Lung (tissue), 11 donors: ENCODE measurements at regions not wholly inside any gene's neighbourhood (a gene's known extent, or its start where the extent isn't known, plus 50 kb on each side); places are given as distances from the start of the nearest gene placed in this dataset.

Source experiments
- ATAC-seq: fragments of 200-7000 bp; cut with Tn5 transposase; one replicate; pipeline ENCODE4 v1.9.1; 2020; ENCODE audit warnings: moderate number of reproducible peaks; ENCODE audit not compliant: insufficient read depth, low FRiP score
- DNase-seq, 3 donors: peaks; one replicate each; pipeline ENCODE4 v3.0.0-alpha.2; 2013 to 2017
- H3K27ac ChIP-seq, 2 donors: one replicate each; pipeline ENCODE4 v1.5.1; 2013; ENCODE audit warnings: mild to moderate bottlenecking in 2 of 2, moderate library complexity in 2 of 2, control low read depth in 1 of 2, inconsistent platforms in 1 of 2, low read depth in 1 of 2, low read length in 1 of 2
- H3K27me3 ChIP-seq, 3 donors: one replicate each; pipeline ENCODE4 v1.5.1; 2013; ENCODE audit warnings: low read length in 2 of 3; ENCODE audit not compliant: control insufficient read depth in 3 of 3, insufficient read depth in 3 of 3
- H3K36me3 ChIP-seq, 4 donors: one replicate each; pipeline ENCODE4 v1.5.1; 2013; ENCODE audit warnings: low read length in 4 of 4, mild to moderate bottlenecking in 1 of 4, moderate library complexity in 1 of 4; ENCODE audit not compliant: control insufficient read depth in 4 of 4, insufficient read depth in 4 of 4
- H3K4me1 ChIP-seq, 5 donors: one replicate each; pipeline ENCODE4 v1.5.1; 2013; ENCODE audit warnings: low read length in 5 of 5, mild to moderate bottlenecking in 2 of 5, moderate library complexity in 1 of 5; ENCODE audit not compliant: control insufficient read depth in 5 of 5, insufficient read depth in 5 of 5
- H3K4me3 ChIP-seq: one replicate; pipeline ENCODE4 v1.5.1; 2013; ENCODE audit warnings: mild to moderate bottlenecking, control low read depth, moderate library complexity
- H3K9ac ChIP-seq, 2 donors: one replicate each; pipeline ENCODE4 v1.5.1; 2013; ENCODE audit warnings: low read length in 2 of 2, control low read depth in 1 of 2; ENCODE audit not compliant: insufficient read depth in 1 of 2
- H3K9me3 ChIP-seq, 4 donors: one replicate each; pipeline ENCODE4 v1.5.1; 2013; ENCODE audit warnings: low read length in 3 of 4, mild to moderate bottlenecking in 1 of 4, moderate library complexity in 1 of 4; ENCODE audit not compliant: control insufficient read depth in 4 of 4, insufficient read depth in 3 of 4
- CTCF ChIP-seq: IDR thresholded peaks from 2 replicates; pipeline ENCODE4 v1.5.1; 2012; ENCODE audit warnings: mild to moderate bottlenecking; ENCODE audit errors: control extremely low read depth, extremely low read depth
- WGBS, 2 donors: extraction: QIAGEN DNeasy Blood & Tissue Kit; methylation state at CpG; one replicate each; pipeline ENCODE4 v1.1.7; 2013; 5-methylcytosine and 5-hydroxymethylcytosine counted together
- donor health status: control.
- donor health status: control.
- donor health status: Bipolar disorder and iron deficiency.
- donor health status: healthy.
- donor health status: DM: yes; HTN: yes; CAD: no.

- H3K4me3 ChIP-seq: no peak overlapping the region
- no peak for ATAC-seq
Observed at GRCh38 chr2:128807317-128807716, 488.6 kb upstream of the HS6ST1 start.

GRCh38 chr2:128808462-128809258, 490.0 kb upstream of the HS6ST1 start:
- no peaks in the 10 kb centered on the region for H3K27me3 ChIP-seq
- ATAC-seq (peak; percentile 27), DNase-seq (no peak)
- H3K27ac ChIP-seq: no peak overlapping the region
- peaks cover 0 to 12% (median 0%) of the 10 kb centered on the region in 4 donors for H3K9me3 ChIP-seq
- H3K9ac ChIP-seq: no peak overlapping the region
- no peaks in the 10 kb centered on the region for H3K4me1 ChIP-seq
- H3K4me3 ChIP-seq: no peak overlapping the region
- no peaks in the 10 kb centered on the region for H3K36me3 ChIP-seq
- WGBS, 2 donors: 87 to 91% methylated on average over 5 of the region's 5 CpGs
- no peak for TF ChIP-seq CTCF

More at GRCh38 chr2:128807317-128807716, 488.6 kb upstream of the HS6ST1 start:
- Histone ChIP-seq H3K27ac (no peak overlapping the region), H3K27me3 (no peaks in the 10 kb centered on the region), H3K36me3 (no peaks in the 10 kb centered on the region), H3K9ac (no peak overlapping the region), H3K4me1 (peaks cover 0 to under 1% (median 0%) of the 10 kb centered on the region in 5 donors), H3K9me3 (peaks cover 0 to 9% (median 0%) of the 10 kb centered on the region in 4 donors)
- WGBS, 2 donors: 96 to 97% methylated on average over 1 of the region's 1 CpG
- TF ChIP-seq CTCF: no peak
- DNase-seq: no peak

DNA sequence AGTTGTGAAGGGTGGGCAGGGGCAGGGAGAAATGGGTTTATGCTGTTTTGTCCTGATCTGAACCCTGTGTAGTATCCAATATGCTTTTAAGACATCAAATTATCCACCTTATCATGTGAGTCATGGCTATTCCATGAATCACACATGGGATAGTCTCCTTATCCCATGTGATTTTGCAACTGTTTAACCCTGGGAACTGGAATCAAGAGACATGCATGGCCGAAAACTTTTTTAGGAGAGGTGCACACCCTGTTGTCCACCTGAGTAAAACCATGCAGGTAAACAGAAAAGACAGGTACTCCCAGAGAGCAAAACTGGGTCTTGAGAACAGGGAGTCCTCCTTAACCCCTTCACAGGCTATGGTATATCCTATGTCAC, 490.6 kb upstream of the HS6ST1 start:
- H3K27me3 ChIP-seq: no peaks in the 10 kb centered on the region
- 92 to 94% methylated on average over 1 of the region's 1 CpG for WGBS, 2 donors
- H3K36me3 ChIP-seq: no peaks in the 10 kb centered on the region
- DNase-seq: no peak
- no peaks in the 10 kb centered on the region for H3K4me1 ChIP-seq
- H3K4me3 ChIP-seq: no peak overlapping the region
- no peak for ATAC-seq
- peaks cover 0 to 12% (median 0%) of the 10 kb centered on the region in 4 donors for H3K9me3 ChIP-seq
- no peak overlapping the region for H3K27ac ChIP-seq
- TF ChIP-seq CTCF: no peak
- H3K9ac ChIP-seq: no peak overlapping the region
